ENCODE measurements at regions not wholly inside any gene's neighbourhood (a gene's known extent, or its start where the extent isn't known, plus 50 kb on each side); places are given as distances from the start of the nearest gene placed in this dataset.

DNA sequence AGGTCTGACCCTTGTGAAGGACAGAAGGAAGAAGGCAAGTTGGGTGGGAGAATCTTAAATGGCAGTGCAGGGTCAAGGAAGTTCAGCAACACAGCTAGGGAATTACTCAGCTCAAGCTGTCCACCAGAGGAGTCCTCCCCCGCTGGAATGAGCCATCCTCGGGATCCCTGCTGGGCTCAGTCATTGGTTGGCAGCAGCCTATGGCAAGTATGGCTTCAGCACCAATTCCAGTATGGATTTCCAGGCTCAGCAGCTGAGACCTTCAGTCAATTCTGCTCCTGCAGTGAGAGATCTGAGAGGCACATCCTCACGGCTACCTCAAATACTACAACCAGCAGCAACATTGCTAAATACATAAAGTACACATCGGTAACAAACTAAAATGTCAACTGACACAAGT, 280.6 kb upstream of the PIK3R1 start:
- TF ChIP-seq POLR2AphosphoS5 (IDR thresholded peaks at IDR 0.05; ENCODE audit: low read length) (no peak), POLR2A (IDR thresholded peaks at IDR 0.05; ENCODE audit: low read depth, low read length) (no peak), CBX5 (IDR thresholded peaks at IDR 0.05; ENCODE audit: low read depth) (no peak), BRCA1 (IDR thresholded peaks at IDR 0.05; ENCODE audit: low read depth, low read length) (no peak), CBFB (IDR thresholded peaks at IDR 0.05; ENCODE audit: low read depth) (no peak), PAX5 (IDR thresholded peaks at IDR 0.05; ENCODE audit: borderline replicate concordance, low read depth, low read length) (no peak), FOXM1 (IDR thresholded peaks at IDR 0.05; ENCODE audit: low read depth, low read length) (no peak)
- TF ChIP-seq, protein P1, sequence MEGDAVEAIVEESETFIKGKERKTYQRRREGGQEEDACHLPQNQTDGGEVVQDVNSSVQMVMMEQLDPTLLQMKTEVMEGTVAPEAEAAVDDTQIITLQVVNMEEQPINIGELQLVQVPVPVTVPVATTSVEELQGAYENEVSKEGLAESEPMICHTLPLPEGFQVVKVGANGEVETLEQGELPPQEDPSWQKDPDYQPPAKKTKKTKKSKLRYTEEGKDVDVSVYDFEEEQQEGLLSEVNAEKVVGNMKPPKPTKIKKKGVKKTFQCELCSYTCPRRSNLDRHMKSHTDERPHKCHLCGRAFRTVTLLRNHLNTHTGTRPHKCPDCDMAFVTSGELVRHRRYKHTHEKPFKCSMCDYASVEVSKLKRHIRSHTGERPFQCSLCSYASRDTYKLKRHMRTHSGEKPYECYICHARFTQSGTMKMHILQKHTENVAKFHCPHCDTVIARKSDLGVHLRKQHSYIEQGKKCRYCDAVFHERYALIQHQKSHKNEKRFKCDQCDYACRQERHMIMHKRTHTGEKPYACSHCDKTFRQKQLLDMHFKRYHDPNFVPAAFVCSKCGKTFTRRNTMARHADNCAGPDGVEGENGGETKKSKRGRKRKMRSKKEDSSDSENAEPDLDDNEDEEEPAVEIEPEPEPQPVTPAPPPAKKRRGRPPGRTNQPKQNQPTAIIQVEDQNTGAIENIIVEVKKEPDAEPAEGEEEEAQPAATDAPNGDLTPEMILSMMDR (IDR thresholded peaks at IDR 0.05 in 2 of 3, conservative IDR thresholded peaks at IDR 0.05 in 1 of 3; ENCODE audit: control insufficient read depth in 2 of 3, extremely low read depth in 1 of 3, insufficient read depth in 1 of 3, low read depth in 3 of 3, low read length in 3 of 3): no peak
